ENCODE measurements at regions not wholly inside any gene's neighbourhood (a gene's known extent, or its start where the extent isn't known, plus 50 kb on each side); places are given as distances from the start of the nearest gene placed in this dataset.

- Histone ChIP-seq H3K9me3 (replicated peaks; ENCODE audit: control insufficient read depth, low read depth, low read length) (no peaks in the 10 kb centered on the region), H3K27me3 (ENCODE audit: control insufficient read depth, insufficient read depth, low read length) (peaks cover 3% of the 10 kb centered on the region), H3K27ac (ENCODE audit: low read length) (no peak overlapping the region), H3K4me3 (ENCODE audit: low read length) (no peak overlapping the region), H3K4me1 (ENCODE audit: control insufficient read depth, insufficient read depth, low read length) (no peaks in the 10 kb centered on the region), H3K36me3 (ENCODE audit: control insufficient read depth, insufficient read depth, low read length) (no peaks in the 10 kb centered on the region)
- DNase-seq, result no peak
- WGBS (ENCODE audit: insufficient coverage), result 89% methylated on average over 2 of the region's 4 CpGs
These were observed 305.5 kb upstream of the CLINT1 start for GRCh38 chr5:158164296-158165047.

- no CpG with 5 or more reads among the region's 9 CpGs for WGBS (ENCODE audit: insufficient coverage)
- peak; percentile 25 for DNase-seq
These were observed 304.7 kb upstream of the CLINT1 start for GRCh38 chr5:158163451-158164295.

GRCh38 chr5:158162479-158163034 is 303.6 kb upstream of the CLINT1 start:
- no peak overlapping the region for H3K4me3 ChIP-seq (ENCODE audit: low read length)
- peaks cover 3% of the 10 kb centered on the region for H3K27me3 ChIP-seq (ENCODE audit: control insufficient read depth, insufficient read depth, low read length)
- no peak for DNase-seq
- no peak overlapping the region for H3K27ac ChIP-seq (ENCODE audit: low read length)
- H3K4me1 ChIP-seq (ENCODE audit: control insufficient read depth, insufficient read depth, low read length), result no peaks in the 10 kb centered on the region
- no CpG with 5 or more reads among the region's 11 CpGs for WGBS (ENCODE audit: insufficient coverage)
- H3K9me3 ChIP-seq (replicated peaks; ENCODE audit: control insufficient read depth, low read depth, low read length), result no peaks in the 10 kb centered on the region
- no peaks in the 10 kb centered on the region for H3K36me3 ChIP-seq (ENCODE audit: control insufficient read depth, insufficient read depth, low read length)

More at GRCh38 chr5:158163451-158164295, 304.7 kb upstream of the CLINT1 start:
- Histone ChIP-seq H3K4me3 (ENCODE audit: low read length) (no peak overlapping the region), H3K27ac (ENCODE audit: low read length) (no peak overlapping the region), H3K36me3 (ENCODE audit: control insufficient read depth, insufficient read depth, low read length) (no peaks in the 10 kb centered on the region), H3K9me3 (replicated peaks; ENCODE audit: control insufficient read depth, low read depth, low read length) (no peaks in the 10 kb centered on the region), H3K27me3 (ENCODE audit: control insufficient read depth, insufficient read depth, low read length) (peaks cover 3% of the 10 kb centered on the region), H3K4me1 (ENCODE audit: control insufficient read depth, insufficient read depth, low read length) (no peaks in the 10 kb centered on the region)

DNA sequence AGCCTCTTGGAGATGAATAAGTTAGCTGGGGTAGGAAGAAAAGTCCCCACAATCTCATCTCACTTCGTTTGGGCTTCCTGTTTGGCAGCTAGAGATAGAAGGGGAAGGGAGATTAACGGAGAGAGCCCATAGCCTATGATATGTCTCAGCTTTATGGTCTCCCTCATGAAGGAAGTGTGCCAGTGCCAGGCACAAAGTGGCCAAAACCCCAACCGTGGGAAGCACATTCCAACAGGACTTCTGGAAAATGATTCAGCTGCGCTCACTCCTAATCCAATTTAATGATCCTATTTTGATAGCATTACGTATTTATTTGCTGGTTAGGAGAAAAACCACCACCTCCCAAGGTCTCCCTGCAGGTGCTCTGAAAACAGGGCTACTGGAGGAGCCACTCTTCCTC is 303.1 kb upstream of the CLINT1 start:
- no peaks in the 10 kb centered on the region for H3K4me1 ChIP-seq (ENCODE audit: control insufficient read depth, insufficient read depth, low read length)
- no peak for DNase-seq
- H3K27ac ChIP-seq (ENCODE audit: low read length), result no peak overlapping the region
- 35% methylated on average over 2 of the region's 5 CpGs for WGBS (ENCODE audit: insufficient coverage)
- H3K27me3 ChIP-seq (ENCODE audit: control insufficient read depth, insufficient read depth, low read length), result peaks cover 3% of the 10 kb centered on the region
- no peaks in the 10 kb centered on the region for H3K36me3 ChIP-seq (ENCODE audit: control insufficient read depth, insufficient read depth, low read length)
- H3K9me3 ChIP-seq (replicated peaks; ENCODE audit: control insufficient read depth, low read depth, low read length), result no peaks in the 10 kb centered on the region
- no peak overlapping the region for H3K4me3 ChIP-seq (ENCODE audit: low read length)

DNA sequence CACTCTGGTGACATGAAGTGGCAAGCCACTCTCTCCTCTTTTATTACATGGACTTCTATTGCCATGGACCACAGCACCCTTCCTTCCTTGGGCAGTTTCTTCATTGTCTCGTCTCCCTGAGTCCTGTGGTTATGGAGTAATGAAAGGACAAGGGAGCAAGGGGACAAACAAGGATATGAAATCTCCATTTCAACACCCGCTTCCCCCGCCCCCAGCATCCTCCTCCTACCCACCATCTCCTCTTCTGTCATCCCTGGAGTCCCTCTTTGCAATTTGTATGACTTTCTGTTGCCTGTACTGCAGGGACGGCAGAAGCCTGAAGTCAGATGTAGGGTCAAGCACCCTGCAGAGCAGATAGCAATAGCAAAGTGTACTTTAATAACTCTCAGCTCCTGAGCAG is 300.7 kb upstream of the CLINT1 start:
- no peak overlapping the region for H3K4me3 ChIP-seq (ENCODE audit: low read length)
- H3K9me3 ChIP-seq (replicated peaks; ENCODE audit: control insufficient read depth, low read depth, low read length), result no peaks in the 10 kb centered on the region
- no peak overlapping the region for H3K27ac ChIP-seq (ENCODE audit: low read length)
- peaks cover 3% of the 10 kb centered on the region for H3K27me3 ChIP-seq (ENCODE audit: control insufficient read depth, insufficient read depth, low read length)
- H3K36me3 ChIP-seq (ENCODE audit: control insufficient read depth, insufficient read depth, low read length), result no peaks in the 10 kb centered on the region
- WGBS (ENCODE audit: insufficient coverage), result no CpG with 5 or more reads among the region's 4 CpGs
- no peaks in the 10 kb centered on the region for H3K4me1 ChIP-seq (ENCODE audit: control insufficient read depth, insufficient read depth, low read length)
- DNase-seq, result no peak

- Histone ChIP-seq H3K36me3 (ENCODE audit: control insufficient read depth, insufficient read depth, low read length) (no peaks in the 10 kb centered on the region), H3K27ac (ENCODE audit: low read length) (no peak overlapping the region), H3K4me3 (ENCODE audit: low read length) (no peak overlapping the region), H3K9me3 (replicated peaks; ENCODE audit: control insufficient read depth, low read depth, low read length) (no peaks in the 10 kb centered on the region), H3K27me3 (ENCODE audit: control insufficient read depth, insufficient read depth, low read length) (no peaks in the 10 kb centered on the region), H3K4me1 (ENCODE audit: control insufficient read depth, insufficient read depth, low read length) (peaks cover 2% of the 10 kb centered on the region)
- 100% methylated on average over 1 of the region's 3 CpGs for WGBS (ENCODE audit: insufficient coverage)
- DNase-seq, result no peak
These were observed 297.0 kb upstream of the CLINT1 start for GRCh38 chr5:158155811-158156505.

DNA sequence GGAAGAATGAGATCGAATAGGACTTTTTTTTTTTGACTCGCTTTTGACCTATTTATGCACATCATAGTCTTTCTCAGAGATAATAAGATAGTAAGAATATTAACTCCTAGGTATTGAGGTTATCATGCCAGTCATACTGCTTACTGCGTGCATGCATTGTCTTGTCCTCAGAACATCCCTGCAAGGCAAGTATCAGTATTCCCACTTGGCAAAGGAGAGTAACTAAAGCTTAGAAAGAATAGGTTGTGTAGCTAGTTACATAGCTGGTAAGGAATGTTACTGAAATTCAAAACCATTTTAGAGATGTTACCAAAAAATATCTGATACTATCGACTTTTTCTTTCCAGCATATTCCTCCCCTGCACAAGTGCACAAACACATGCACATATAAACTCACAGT is 296.1 kb upstream of the CLINT1 start:
- Histone ChIP-seq H3K27me3 (ENCODE audit: control insufficient read depth, insufficient read depth, low read length) (no peaks in the 10 kb centered on the region), H3K4me1 (ENCODE audit: control insufficient read depth, insufficient read depth, low read length) (peaks cover 2% of the 10 kb centered on the region), H3K9me3 (replicated peaks; ENCODE audit: control insufficient read depth, low read depth, low read length) (no peaks in the 10 kb centered on the region), H3K4me3 (ENCODE audit: low read length) (no peak overlapping the region), H3K27ac (ENCODE audit: low read length) (no peak overlapping the region), H3K36me3 (ENCODE audit: control insufficient read depth, insufficient read depth, low read length) (no peaks in the 10 kb centered on the region)
- DNase-seq, result peak; percentile 26
- WGBS (ENCODE audit: insufficient coverage), result 75% methylated on average over 1 of the region's 4 CpGs

- Histone ChIP-seq H3K9me3 (replicated peaks; ENCODE audit: control insufficient read depth, low read depth, low read length) (no peaks in the 10 kb centered on the region), H3K27ac (ENCODE audit: low read length) (no peak overlapping the region), H3K4me3 (ENCODE audit: low read length) (no peak overlapping the region), H3K27me3 (ENCODE audit: control insufficient read depth, insufficient read depth, low read length) (no peaks in the 10 kb centered on the region), H3K4me1 (ENCODE audit: control insufficient read depth, insufficient read depth, low read length) (peaks cover 2% of the 10 kb centered on the region), H3K36me3 (ENCODE audit: control insufficient read depth, insufficient read depth, low read length) (no peaks in the 10 kb centered on the region)
- DNase-seq, result peak; percentile 88
- 75% methylated on average over 2 of the region's 3 CpGs for WGBS (ENCODE audit: insufficient coverage)
These were observed 295.5 kb upstream of the CLINT1 start for GRCh38 chr5:158154226-158155005.

- no peaks in the 10 kb centered on the region for H3K27me3 ChIP-seq (ENCODE audit: control insufficient read depth, insufficient read depth, low read length)
- no CpG with 5 or more reads among the region's 3 CpGs for WGBS (ENCODE audit: insufficient coverage)
- no peak overlapping the region for H3K4me3 ChIP-seq (ENCODE audit: low read length)
- H3K36me3 ChIP-seq (ENCODE audit: control insufficient read depth, insufficient read depth, low read length), result no peaks in the 10 kb centered on the region
- H3K9me3 ChIP-seq (replicated peaks; ENCODE audit: control insufficient read depth, low read depth, low read length), result no peaks in the 10 kb centered on the region
- DNase-seq, result no peak
- no peak overlapping the region for H3K27ac ChIP-seq (ENCODE audit: low read length)
- peaks cover 2% of the 10 kb centered on the region for H3K4me1 ChIP-seq (ENCODE audit: control insufficient read depth, insufficient read depth, low read length)
These were observed 294.6 kb upstream of the CLINT1 start for GRCh38 chr5:158153508-158153907.

Data from muscle of leg (tissue), 3 donors.